ENCODE measurements at regions not wholly inside any gene's neighbourhood (a gene's known extent, or its start where the extent isn't known, plus 50 kb on each side); places are given as distances from the start of the nearest gene placed in this dataset.

DNA sequence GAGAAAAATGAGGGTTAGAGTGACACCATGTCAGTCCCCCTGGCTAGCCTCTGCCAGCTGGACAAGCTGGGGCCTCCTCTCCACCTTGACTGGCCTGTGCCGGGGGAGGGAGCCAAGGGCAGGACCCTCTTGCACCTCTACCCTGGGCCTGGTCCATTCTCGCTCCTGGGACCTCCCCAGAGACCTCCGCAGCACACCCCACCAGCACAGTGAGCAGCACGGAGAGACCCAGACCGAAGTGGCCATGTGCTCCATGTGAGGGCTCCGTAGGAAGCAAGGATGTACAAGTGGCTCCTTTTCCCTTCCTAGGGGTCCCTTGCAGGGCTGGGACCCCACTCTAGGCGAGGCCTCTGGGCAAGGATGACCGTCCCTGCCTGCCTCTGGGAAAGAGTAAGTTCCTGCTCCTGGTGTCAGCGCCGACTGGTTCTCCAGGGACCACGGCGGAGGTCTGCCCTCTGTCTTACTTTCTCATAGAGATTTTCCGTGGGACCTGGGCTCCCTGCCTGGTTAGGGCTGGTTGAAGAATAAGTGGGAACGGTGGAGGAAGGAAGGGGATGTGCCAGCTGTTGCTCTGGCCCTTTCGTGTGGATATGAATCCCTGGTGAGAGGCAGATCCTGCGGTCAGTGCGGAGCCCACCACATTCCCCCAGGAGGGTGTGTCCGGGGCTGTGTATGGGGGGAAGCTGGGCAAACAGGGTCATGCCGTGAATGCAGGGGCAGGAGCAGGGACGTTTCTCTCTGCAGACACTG is 124.2 kb downstream of the METRNL start:
- TF ChIP-seq, protein P1, sequence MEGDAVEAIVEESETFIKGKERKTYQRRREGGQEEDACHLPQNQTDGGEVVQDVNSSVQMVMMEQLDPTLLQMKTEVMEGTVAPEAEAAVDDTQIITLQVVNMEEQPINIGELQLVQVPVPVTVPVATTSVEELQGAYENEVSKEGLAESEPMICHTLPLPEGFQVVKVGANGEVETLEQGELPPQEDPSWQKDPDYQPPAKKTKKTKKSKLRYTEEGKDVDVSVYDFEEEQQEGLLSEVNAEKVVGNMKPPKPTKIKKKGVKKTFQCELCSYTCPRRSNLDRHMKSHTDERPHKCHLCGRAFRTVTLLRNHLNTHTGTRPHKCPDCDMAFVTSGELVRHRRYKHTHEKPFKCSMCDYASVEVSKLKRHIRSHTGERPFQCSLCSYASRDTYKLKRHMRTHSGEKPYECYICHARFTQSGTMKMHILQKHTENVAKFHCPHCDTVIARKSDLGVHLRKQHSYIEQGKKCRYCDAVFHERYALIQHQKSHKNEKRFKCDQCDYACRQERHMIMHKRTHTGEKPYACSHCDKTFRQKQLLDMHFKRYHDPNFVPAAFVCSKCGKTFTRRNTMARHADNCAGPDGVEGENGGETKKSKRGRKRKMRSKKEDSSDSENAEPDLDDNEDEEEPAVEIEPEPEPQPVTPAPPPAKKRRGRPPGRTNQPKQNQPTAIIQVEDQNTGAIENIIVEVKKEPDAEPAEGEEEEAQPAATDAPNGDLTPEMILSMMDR (IDR thresholded peaks at IDR 0.05): no peak
- no peak for TF ChIP-seq EZH2 (IDR thresholded peaks at IDR 0.05; ENCODE audit: borderline replicate concordance, insufficient read depth, low read depth, low read length, poor library complexity, severe bottlenecking)
- ATAC-seq (ENCODE audit: low read depth): no peak
- Histone ChIP-seq H3K9ac (ENCODE audit: low read length) (no peak overlapping the region), H3K4me3 (ENCODE audit: control extremely low read depth in 1 of 5, extremely low read depth in 1 of 5, insufficient read depth in 1 of 5, low read depth in 2 of 5, low read length in 4 of 5) (no peak overlapping the region), H3K27me3 (replicated peaks in 1 of 4; ENCODE audit: control extremely low read depth in 1 of 4, control insufficient read depth in 3 of 4, insufficient read depth in 4 of 4, low read length in 3 of 4) (no peaks in the 10 kb centered on the region), H3K36me3 (replicated peaks in 1 of 2; ENCODE audit: control extremely low read depth in 1 of 2, control insufficient read depth in 1 of 2, extremely low read depth in 1 of 2, insufficient read depth in 2 of 2, low read length in 1 of 2) (no peaks in the 10 kb centered on the region), H3K9me3 (ENCODE audit: control extremely low read depth in 1 of 3, control insufficient read depth in 2 of 3, insufficient read depth in 1 of 3, low read length in 2 of 3) (no peaks in the 10 kb centered on the region), H3K79me2 (ENCODE audit: control insufficient read depth, insufficient read depth, low read length) (no peaks in the 10 kb centered on the region), H4K20me1 (ENCODE audit: control insufficient read depth, insufficient read depth, low read length, poor library complexity, severe bottlenecking) (no peaks in the 10 kb centered on the region), H3K4me1 (ENCODE audit: control insufficient read depth in 2 of 2, insufficient read depth in 2 of 2, low read length in 2 of 2) (peaks cover 22 to 28% of the 10 kb centered on the region in 2 donors), H3K4me2 (replicated peaks; ENCODE audit: low read depth, low read length, poor library complexity, severe bottlenecking) (no peak overlapping the region), H3K27ac (ENCODE audit: low read length in 2 of 2) (no peak overlapping the region), H2AFZ (ENCODE audit: insufficient read depth, low read depth, low read length, poor library complexity, severe bottlenecking) (no peak overlapping the region)
- CTCF ChIA-PET: interaction anchor here (0.8 to 7.3 kb wide), 2 partner anchors 14 to 422 kb away, joined by 3 to 65 read pairs; no protein-coding TSS in a partner anchor
- Mint-ChIP-seq H3K4me3 (no peak overlapping the region), H3K4me1 (peaks cover 34% of the 10 kb centered on the region), H3K27me3 (no peaks in the 10 kb centered on the region), H3K27ac (peak overlapping the region; percentile 47), H3K9me3 (ENCODE audit: insufficient read depth) (no peaks in the 10 kb centered on the region)
- WGBS (ENCODE audit: insufficient coverage): 94% methylated on average over 18 of the region's 20 CpGs
- intact Hi-C loops (cut with micrococcal nuclease): no loop called here
- POLR2A ChIA-PET: no interaction called here
- DNase-seq: peak; percentile 19

DNA sequence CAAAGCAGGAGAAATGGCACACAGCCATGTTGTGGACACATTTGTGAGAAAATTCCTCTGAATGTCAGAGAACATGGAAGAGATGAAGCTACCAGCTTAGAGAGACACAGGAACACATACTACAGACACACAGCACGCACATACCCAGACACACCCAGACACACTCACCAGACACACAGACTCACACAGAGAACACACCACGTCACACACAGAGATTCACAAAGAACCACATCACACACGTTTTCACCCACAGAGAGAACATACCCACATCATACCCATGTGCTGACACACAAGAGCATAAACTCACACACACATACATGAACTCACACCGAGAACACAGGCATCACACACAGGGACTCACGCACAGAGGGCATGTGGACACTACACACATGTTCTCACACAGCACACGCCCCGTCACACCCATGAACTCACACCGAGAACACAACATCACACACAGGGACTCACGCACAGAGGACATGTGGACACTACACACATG is 124.9 kb downstream of the METRNL start:
- Histone ChIP-seq H3K9me3 (ENCODE audit: control extremely low read depth in 1 of 3, control insufficient read depth in 2 of 3, insufficient read depth in 1 of 3, low read length in 2 of 3) (no peaks in the 10 kb centered on the region), H3K4me2 (replicated peaks; ENCODE audit: low read depth, low read length, poor library complexity, severe bottlenecking) (no peak overlapping the region), H2AFZ (ENCODE audit: insufficient read depth, low read depth, low read length, poor library complexity, severe bottlenecking) (no peak overlapping the region), H3K9ac (ENCODE audit: low read length) (no peak overlapping the region), H3K4me1 (ENCODE audit: control insufficient read depth in 2 of 2, insufficient read depth in 2 of 2, low read length in 2 of 2) (peaks cover 16 to 22% of the 10 kb centered on the region in 2 donors), H3K27me3 (replicated peaks in 1 of 4; ENCODE audit: control extremely low read depth in 1 of 4, control insufficient read depth in 3 of 4, insufficient read depth in 4 of 4, low read length in 3 of 4) (no peaks in the 10 kb centered on the region), H3K27ac (ENCODE audit: low read length in 2 of 2) (no peak overlapping the region), H3K79me2 (ENCODE audit: control insufficient read depth, insufficient read depth, low read length) (no peaks in the 10 kb centered on the region), H3K4me3 (ENCODE audit: control extremely low read depth in 1 of 5, extremely low read depth in 1 of 5, insufficient read depth in 1 of 5, low read depth in 2 of 5, low read length in 4 of 5) (no peak overlapping the region), H3K36me3 (replicated peaks in 1 of 2; ENCODE audit: control extremely low read depth in 1 of 2, control insufficient read depth in 1 of 2, extremely low read depth in 1 of 2, insufficient read depth in 2 of 2, low read length in 1 of 2) (no peaks in the 10 kb centered on the region), H4K20me1 (ENCODE audit: control insufficient read depth, insufficient read depth, low read length, poor library complexity, severe bottlenecking) (no peaks in the 10 kb centered on the region)
- Mint-ChIP-seq H3K27me3 (no peaks in the 10 kb centered on the region), H3K4me3 (no peak overlapping the region), H3K27ac (peak overlapping the region; percentile 47), H3K9me3 (ENCODE audit: insufficient read depth) (no peaks in the 10 kb centered on the region), H3K4me1 (peaks cover 29% of the 10 kb centered on the region)
- WGBS (ENCODE audit: insufficient coverage): 97% methylated on average over 3 of the region's 9 CpGs
- intact Hi-C loops (cut with micrococcal nuclease): no loop called here
- ChIA-PET POLR2A (no interaction called here), CTCF (interaction anchor here (7.3 kb wide), 1 partner anchor 423 kb away, joined by 65 read pairs; no protein-coding TSS in a partner anchor)
- no peak for TF ChIP-seq EZH2 (IDR thresholded peaks at IDR 0.05; ENCODE audit: borderline replicate concordance, insufficient read depth, low read depth, low read length, poor library complexity, severe bottlenecking)
- TF ChIP-seq, protein P1 (IDR thresholded peaks at IDR 0.05): no peak
- no peak for ATAC-seq (ENCODE audit: low read depth)
- DNase-seq: peak; percentile 28

Data from B cell (primary cell).